WTC11 (cell line): ENCODE measurements at regions not wholly inside any gene's neighbourhood (a gene's known extent, or its start where the extent isn't known, plus 50 kb on each side); places are given as distances from the start of the nearest gene placed in this dataset.

Experiments used
- CREM ChIP-seq: sonication (generic); formaldehyde crosslinking; IDR thresholded peaks from 2 replicates; pipeline ENCODE4 v1.8.1; 2022; ENCODE audit warnings: mild to moderate bottlenecking, missing genetic modification reagents, moderate library complexity
- CTCF ChIP-seq: fragments of 200-600 bp; IDR thresholded peaks from 2 replicates; pipeline ENCODE4 v1.8.0; 2022; ENCODE audit warnings: antibody characterized with exemption
- E2F1 ChIP-seq: sonication (generic); formaldehyde crosslinking; IDR thresholded peaks from 2 replicates; pipeline ENCODE4 v1.8.0; 2022; ENCODE audit warnings: mild to moderate bottlenecking, missing genetic modification reagents
- E2F4 ChIP-seq: sonication (generic); formaldehyde crosslinking; IDR thresholded peaks from 2 replicates; pipeline ENCODE4 v1.8.1; 2022; ENCODE audit warnings: low read depth, mild to moderate bottlenecking, moderate library complexity, missing genetic modification reagents, borderline replicate concordance
- FOXJ3 ChIP-seq: sonication (generic); formaldehyde crosslinking; IDR thresholded peaks from 2 replicates; pipeline ENCODE4 v1.9.0; 2021; ENCODE audit warnings: missing genetic modification reagents, mild to moderate bottlenecking, borderline replicate concordance
- KAT7 ChIP-seq: sonication (generic); formaldehyde crosslinking; IDR thresholded peaks from 2 replicates; pipeline ENCODE4 v1.8.1; 2023; ENCODE audit warnings: missing genetic modification reagents, mild to moderate bottlenecking, borderline replicate concordance
- NFYB ChIP-seq: sonication (generic); formaldehyde crosslinking; conservative IDR thresholded peaks from 2 replicates; pipeline ENCODE4 v1.8.0; 2022; ENCODE audit warnings: low read depth, missing genetic modification reagents
- NR3C1 ChIP-seq: sonication (generic); formaldehyde crosslinking; conservative IDR thresholded peaks from 2 replicates; pipeline ENCODE4 v1.8.1; 2023; ENCODE audit warnings: low read depth, mild to moderate bottlenecking, missing genetic modification reagents
- SOX15 ChIP-seq: fragments of 250-450 bp; sonication (Bioruptor Pico); IDR thresholded peaks from 2 replicates; pipeline ENCODE4 v1.9.0; 2021; ENCODE audit warnings: mild to moderate bottlenecking
- ZBTB21 ChIP-seq: sonication (generic); formaldehyde crosslinking; IDR thresholded peaks from 2 replicates; pipeline ENCODE4 v1.8.1; 2023; ENCODE audit warnings: mild to moderate bottlenecking, missing genetic modification reagents, borderline replicate concordance
- ZNF121 ChIP-seq: sonication (generic); formaldehyde crosslinking; IDR thresholded peaks from 2 replicates; pipeline ENCODE4 v1.8.0; 2023; ENCODE audit warnings: missing genetic modification reagents
- ZNF232 ChIP-seq: sonication (generic); formaldehyde crosslinking; IDR thresholded peaks from 2 replicates; pipeline ENCODE4 v1.8.0; 2022; ENCODE audit warnings: mild to moderate bottlenecking, missing genetic modification reagents
- ZNF671 ChIP-seq: fragments of 250-450 bp; sonication (Bioruptor Pico); IDR thresholded peaks from 2 replicates; pipeline ENCODE4 v1.8.0; 2021; ENCODE audit warnings: mild to moderate bottlenecking
- TF ChIP-seq, protein P1 (sequence below): sonication (generic); formaldehyde crosslinking; IDR thresholded peaks from 2 replicates; pipeline ENCODE4 v1.8.1; 2022; ENCODE audit warnings: missing genetic modification reagents, borderline replicate concordance

GRCh38 chr10:21417172-21417712 is 108.2 kb downstream of the SKIDA1 start:
- TF ChIP-seq KAT7 (CRISPR knock-in tag): no peak
- no peak for TF ChIP-seq CTCF
- TF ChIP-seq ZNF671: no peak
- TF ChIP-seq CREM (CRISPR knock-in tag): no peak
- no peak for TF ChIP-seq NFYB (CRISPR knock-in tag)
- 0 out of 2 replicates have a peak, but pooled peaks have one; percentile 26 for TF ChIP-seq ZNF121 (CRISPR knock-in tag)
- TF ChIP-seq E2F4: no peak
- TF ChIP-seq, protein P1, sequence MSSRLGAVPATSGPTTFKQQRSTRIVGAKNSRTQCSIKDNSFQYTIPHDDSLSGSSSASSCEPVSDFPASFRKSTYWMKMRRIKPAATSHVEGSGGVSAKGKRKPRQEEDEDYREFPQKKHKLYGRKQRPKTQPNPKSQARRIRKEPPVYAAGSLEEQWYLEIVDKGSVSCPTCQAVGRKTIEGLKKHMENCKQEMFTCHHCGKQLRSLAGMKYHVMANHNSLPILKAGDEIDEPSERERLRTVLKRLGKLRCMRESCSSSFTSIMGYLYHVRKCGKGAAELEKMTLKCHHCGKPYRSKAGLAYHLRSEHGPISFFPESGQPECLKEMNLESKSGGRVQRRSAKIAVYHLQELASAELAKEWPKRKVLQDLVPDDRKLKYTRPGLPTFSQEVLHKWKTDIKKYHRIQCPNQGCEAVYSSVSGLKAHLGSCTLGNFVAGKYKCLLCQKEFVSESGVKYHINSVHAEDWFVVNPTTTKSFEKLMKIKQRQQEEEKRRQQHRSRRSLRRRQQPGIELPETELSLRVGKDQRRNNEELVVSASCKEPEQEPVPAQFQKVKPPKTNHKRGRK (CRISPR knock-in tag): no peak
- TF ChIP-seq SOX15 (CRISPR knock-in tag): no peak
- TF ChIP-seq ZBTB21 (CRISPR knock-in tag): 0 out of 2 replicates have a peak, but pooled peaks have one; percentile 34
- TF ChIP-seq ZNF232 (CRISPR knock-in tag): no peak
- TF ChIP-seq E2F1: no peak
- no peak for TF ChIP-seq NR3C1 (CRISPR knock-in tag)
- TF ChIP-seq FOXJ3: no peak
